GM06990 (cell line): ENCODE measurements at regions not wholly inside any gene's neighbourhood (a gene's known extent, or its start where the extent isn't known, plus 50 kb on each side); places are given as distances from the start of the nearest gene placed in this dataset.

Experiments
- DNase-seq: peaks from one replicate; pipeline ENCODE4 v3.0.0-alpha.2; 2011; ENCODE audit not compliant: insufficient read length; ENCODE audit errors: extremely low read depth
- H3K27me3 ChIP-seq: replicated peaks from 2 replicates; pipeline ENCODE4 v1.6.0; 2011; ENCODE audit warnings: low read length; ENCODE audit not compliant: control insufficient read depth, insufficient read depth
- H3K36me3 ChIP-seq: 2 replicates; pipeline ENCODE4 v1.5.1; 2011; ENCODE audit warnings: low read length; ENCODE audit not compliant: control insufficient read depth, insufficient read depth
- H3K4me3 ChIP-seq: replicated peaks from 2 replicates; pipeline ENCODE4 v1.5.1; 2011; ENCODE audit warnings: low read depth, mild to moderate bottlenecking, control low read depth, low read length
- TF ChIP-seq, protein P1 (sequence below): IDR thresholded peaks from 2 replicates; pipeline ENCODE4 v1.5.1; 2011; ENCODE audit warnings: low read length, control low read depth, mild to moderate bottlenecking, inconsistent platforms; ENCODE audit not compliant: insufficient read depth, poor library complexity, severe bottlenecking

DNA sequence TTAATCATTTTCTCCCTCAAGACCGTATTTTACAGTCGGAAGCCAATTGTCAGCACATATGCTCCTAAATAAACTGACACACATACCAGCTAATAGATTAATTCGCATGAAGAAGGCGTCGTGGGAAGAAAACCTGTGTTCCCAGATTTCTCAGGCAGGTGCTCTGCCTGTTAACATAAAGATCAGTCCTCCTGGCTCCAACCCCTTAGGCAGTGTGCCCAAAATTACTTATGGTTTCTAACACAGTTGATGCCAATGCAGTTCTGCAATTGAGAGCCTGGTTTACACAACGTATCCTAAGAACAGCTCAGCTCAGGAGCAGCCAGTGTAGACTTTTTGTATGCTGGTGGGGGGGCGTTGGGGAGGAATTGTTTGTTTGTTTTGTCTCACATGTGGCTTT, 208.3 kb downstream of the ENC1 start:
- DNase-seq: no peak
- Histone ChIP-seq H3K36me3 (no peaks in the 10 kb centered on the region), H3K4me3 (no peak overlapping the region), H3K27me3 (no peaks in the 10 kb centered on the region; the same call in 1 of the 2 replicates)
- TF ChIP-seq, protein P1, sequence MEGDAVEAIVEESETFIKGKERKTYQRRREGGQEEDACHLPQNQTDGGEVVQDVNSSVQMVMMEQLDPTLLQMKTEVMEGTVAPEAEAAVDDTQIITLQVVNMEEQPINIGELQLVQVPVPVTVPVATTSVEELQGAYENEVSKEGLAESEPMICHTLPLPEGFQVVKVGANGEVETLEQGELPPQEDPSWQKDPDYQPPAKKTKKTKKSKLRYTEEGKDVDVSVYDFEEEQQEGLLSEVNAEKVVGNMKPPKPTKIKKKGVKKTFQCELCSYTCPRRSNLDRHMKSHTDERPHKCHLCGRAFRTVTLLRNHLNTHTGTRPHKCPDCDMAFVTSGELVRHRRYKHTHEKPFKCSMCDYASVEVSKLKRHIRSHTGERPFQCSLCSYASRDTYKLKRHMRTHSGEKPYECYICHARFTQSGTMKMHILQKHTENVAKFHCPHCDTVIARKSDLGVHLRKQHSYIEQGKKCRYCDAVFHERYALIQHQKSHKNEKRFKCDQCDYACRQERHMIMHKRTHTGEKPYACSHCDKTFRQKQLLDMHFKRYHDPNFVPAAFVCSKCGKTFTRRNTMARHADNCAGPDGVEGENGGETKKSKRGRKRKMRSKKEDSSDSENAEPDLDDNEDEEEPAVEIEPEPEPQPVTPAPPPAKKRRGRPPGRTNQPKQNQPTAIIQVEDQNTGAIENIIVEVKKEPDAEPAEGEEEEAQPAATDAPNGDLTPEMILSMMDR: no peak

DNA sequence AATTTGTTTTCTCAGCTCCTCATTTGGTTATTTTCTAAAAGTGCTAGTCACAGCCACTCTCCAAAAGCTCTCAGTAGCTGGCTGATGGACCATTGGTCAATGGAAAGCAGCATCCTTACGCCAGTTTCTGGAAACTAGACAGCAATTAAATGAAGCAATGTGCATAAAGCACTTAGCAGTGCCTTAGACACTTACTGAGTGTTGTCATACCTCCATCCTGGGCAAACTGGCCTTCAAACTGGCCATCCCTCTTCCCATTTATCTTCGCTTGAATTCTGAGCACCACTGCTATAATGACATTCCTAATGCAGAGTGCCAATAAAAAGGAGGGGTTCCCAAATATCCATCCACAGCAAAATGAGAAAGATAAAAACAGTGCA, 209.2 kb downstream of the ENC1 start:
- DNase-seq: no peak
- TF ChIP-seq, protein P1: no peak
- H3K36me3 ChIP-seq: no peaks in the 10 kb centered on the region
- no peaks in the 10 kb centered on the region; the same call in 1 of the 2 replicates for H3K27me3 ChIP-seq
- H3K4me3 ChIP-seq: no peak overlapping the region

DNA sequence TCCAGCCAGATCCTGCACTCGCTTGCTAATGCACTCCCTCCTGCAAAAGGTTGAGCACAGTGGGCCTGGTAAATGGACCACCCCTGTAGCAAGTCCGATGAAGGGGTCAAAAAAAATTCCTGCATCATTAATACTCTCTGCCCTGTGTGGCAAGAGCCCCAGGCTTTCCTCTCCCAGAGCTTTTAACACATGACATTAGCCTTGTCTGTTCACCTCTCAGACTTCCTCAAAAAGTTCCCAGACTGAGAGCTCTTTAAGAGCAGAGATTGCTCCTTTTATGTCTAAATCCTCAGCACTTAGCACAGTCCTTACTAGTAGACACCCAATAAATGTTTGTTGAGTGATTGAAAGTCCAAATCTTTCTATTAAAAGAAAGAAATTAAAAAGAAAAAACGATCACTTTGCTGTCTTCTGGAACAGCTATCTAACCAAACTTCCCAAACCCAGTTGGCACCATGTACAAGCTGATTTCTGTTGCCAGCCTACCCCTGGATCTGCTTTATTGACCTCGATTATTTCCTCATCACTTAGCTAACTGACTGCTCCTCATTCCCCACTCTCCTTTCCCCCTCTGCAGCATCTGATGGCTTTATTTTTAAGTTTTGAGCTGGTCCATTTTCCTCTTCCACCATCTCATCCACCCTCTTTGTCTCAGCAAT, 209.8 kb downstream of the ENC1 start:
- TF ChIP-seq, protein P1: no peak
- no peak for DNase-seq
- H3K4me3 ChIP-seq: no peak overlapping the region
- no peaks in the 10 kb centered on the region for H3K36me3 ChIP-seq
- H3K27me3 ChIP-seq: no peaks in the 10 kb centered on the region; the same call in 1 of the 2 replicates

DNA sequence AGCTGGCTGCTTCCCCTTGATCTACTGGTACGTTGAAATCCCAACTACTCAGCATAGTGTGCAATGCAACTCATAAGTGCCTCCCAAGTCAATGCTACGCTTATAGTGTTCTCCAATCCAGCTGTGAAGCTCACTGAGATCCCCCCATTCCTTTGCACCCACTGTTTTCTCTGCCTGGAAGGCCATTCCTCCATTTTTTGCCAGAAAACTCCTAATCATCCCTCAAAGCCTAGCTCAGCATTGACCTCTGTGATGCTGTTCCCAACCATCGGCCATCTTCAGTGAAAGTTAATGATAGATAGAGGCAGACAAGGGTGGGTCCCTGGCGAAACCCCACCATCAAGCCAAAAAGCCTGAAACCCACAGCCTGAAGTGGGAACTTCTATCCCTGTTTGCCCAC, 211.0 kb downstream of the ENC1 start:
- DNase-seq: no peak
- no peaks in the 10 kb centered on the region for H3K36me3 ChIP-seq
- no peaks in the 10 kb centered on the region; the same call in 1 of the 2 replicates for H3K27me3 ChIP-seq
- no peak overlapping the region for H3K4me3 ChIP-seq
- TF ChIP-seq, protein P1: no peak

DNA sequence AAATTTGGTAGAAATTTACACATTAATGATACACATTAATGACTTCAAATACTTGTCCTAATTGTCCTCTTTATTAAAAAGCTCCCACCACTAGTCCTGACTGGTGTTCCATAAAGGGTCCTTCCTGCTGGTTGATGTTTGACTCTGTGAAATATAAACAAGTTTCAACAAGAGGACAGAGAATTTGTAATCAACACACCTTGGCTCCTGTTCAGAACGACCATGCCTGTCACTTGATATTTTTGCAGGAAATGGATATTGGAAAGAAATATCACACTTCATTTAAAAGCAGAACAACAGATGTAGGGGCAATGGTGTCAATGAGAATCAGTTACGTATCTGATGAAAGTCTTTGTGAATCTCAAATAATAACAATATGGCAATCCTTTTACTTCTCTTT, 211.7 kb downstream of the ENC1 start:
- DNase-seq: no peak
- Histone ChIP-seq H3K4me3 (no peak overlapping the region), H3K36me3 (no peaks in the 10 kb centered on the region), H3K27me3 (no peaks in the 10 kb centered on the region; the same call in 1 of the 2 replicates)
- TF ChIP-seq, protein P1: no peak

DNA sequence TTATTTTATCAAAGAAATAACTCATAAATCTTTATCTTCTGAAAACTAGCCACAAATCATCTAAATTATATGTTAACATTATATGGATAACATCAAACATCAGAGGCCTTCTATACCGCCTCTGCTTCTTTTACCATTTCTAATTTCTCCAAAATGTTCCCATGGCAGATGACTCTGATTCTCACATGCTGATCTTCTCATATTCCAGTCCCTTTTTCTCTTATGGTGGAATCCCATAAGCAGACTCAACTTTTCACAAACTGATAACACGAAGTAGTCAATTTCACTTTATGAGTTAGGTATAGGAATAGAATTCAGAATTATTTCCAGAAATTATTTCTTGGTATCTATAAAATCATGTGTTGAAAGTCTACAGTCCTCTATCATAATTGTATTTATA, 212.3 kb downstream of the ENC1 start:
- Histone ChIP-seq H3K27me3 (no peaks in the 10 kb centered on the region; the same call in 1 of the 2 replicates), H3K36me3 (no peaks in the 10 kb centered on the region), H3K4me3 (no peak overlapping the region)
- no peak for DNase-seq
- TF ChIP-seq, protein P1: no peak
